T-helper 17 cell (primary cell): ENCODE measurements at regions not wholly inside any gene's neighbourhood (a gene's known extent, or its start where the extent isn't known, plus 50 kb on each side); places are given as distances from the start of the nearest gene placed in this dataset.
A peak's percentile ranks its signal among the peaks of the same experiment; 100 is the strongest.

Experiments
- ATAC-seq: fragments of 150-1000 bp; cut with Tn5 transposase; 2 replicates; pipeline ENCODE4 v1.10.0; 2021; ENCODE audit warnings: mild to moderate bottlenecking, moderate library complexity
- DNase-seq, 3 donors: peaks; one replicate each; pipeline versions ENCODE4 v3.0.0 to v3.0.0-alpha.2; 2020 to 2021
- H3K9me3 ChIP-seq: one replicate; pipeline ENCODE4 v1.7.0; 2013; ENCODE audit warnings: low read length, mild to moderate bottlenecking; ENCODE audit not compliant: control insufficient read depth, poor library complexity, severe bottlenecking
- H3K27ac Mint-ChIP-seq: one replicate; pipeline ENCODE4 v1.8.0; 2022; ENCODE audit warnings: mild to moderate bottlenecking, moderate library complexity, mixed read lengths
- H3K27me3 Mint-ChIP-seq: one replicate; pipeline ENCODE4 v1.8.0; 2022; ENCODE audit warnings: mixed read lengths
- H3K36me3 Mint-ChIP-seq: one replicate; pipeline ENCODE4 v1.8.0; 2022; ENCODE audit warnings: low read depth, mixed read lengths
- H3K4me1 Mint-ChIP-seq: one replicate; pipeline ENCODE4 v1.8.0; 2022; ENCODE audit warnings: mild to moderate bottlenecking, mixed read lengths
- H3K4me3 Mint-ChIP-seq: one replicate; pipeline ENCODE4 v1.8.0; 2022; ENCODE audit warnings: mild to moderate bottlenecking, moderate library complexity, mixed read lengths

DNA sequence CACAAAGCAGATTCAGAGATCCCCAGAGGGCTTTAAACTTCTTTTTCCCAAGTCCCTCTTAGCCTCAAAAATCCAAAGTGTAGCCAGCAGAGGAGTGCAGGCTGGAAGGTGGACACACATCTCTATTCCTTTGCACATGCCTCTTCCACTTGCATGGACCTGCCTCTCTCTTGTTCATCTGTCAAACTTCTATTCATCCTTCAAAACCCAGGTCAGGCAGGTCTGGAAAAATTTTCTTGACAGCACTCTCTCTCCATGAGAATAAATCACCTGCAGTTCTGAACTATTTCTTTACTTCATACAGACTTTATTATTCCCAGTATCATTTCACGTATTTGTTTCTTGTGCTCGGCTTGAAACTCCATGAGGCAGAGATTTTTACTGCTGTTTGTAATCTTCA is 127.5 kb downstream of the SS18 start:
- DNase-seq (no peak), ATAC-seq (no peak)
- H3K4me1 Mint-ChIP-seq = no peaks in the 10 kb centered on the region

DNA sequence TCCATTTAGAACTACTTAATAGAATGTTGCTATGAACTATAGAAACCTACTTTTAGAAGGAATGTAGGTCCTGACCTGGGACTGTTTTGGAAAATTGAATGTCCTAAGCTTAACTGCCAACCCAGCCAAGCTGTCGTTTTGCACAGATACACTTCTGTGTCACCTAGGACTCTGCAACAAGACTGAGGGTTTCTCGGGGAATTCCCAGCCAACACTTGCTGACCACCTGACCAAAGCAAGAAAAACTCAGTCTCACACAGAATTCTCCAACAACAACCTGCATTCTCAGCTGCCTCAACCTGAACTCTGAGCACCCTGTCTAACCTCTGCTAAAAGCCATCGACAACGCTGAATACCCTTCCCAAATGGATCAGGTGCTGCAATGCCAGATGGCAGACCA is 128.2 kb downstream of the SS18 start:
- Mint-ChIP-seq H3K4me1 (no peaks in the 10 kb centered on the region), H3K4me3 (no peak overlapping the region)
- peaks cover 2% of the 10 kb centered on the region for H3K9me3 ChIP-seq

More for the DNA sequence above, 127.5 kb downstream of the SS18 start:
- Mint-ChIP-seq H3K27ac (no peak overlapping the region), H3K27me3 (peaks cover 33% of the 10 kb centered on the region), H3K4me3 (no peak overlapping the region), H3K36me3 (peaks cover 5% of the 10 kb centered on the region)
- H3K9me3 ChIP-seq = peaks cover 2% of the 10 kb centered on the region

DNA sequence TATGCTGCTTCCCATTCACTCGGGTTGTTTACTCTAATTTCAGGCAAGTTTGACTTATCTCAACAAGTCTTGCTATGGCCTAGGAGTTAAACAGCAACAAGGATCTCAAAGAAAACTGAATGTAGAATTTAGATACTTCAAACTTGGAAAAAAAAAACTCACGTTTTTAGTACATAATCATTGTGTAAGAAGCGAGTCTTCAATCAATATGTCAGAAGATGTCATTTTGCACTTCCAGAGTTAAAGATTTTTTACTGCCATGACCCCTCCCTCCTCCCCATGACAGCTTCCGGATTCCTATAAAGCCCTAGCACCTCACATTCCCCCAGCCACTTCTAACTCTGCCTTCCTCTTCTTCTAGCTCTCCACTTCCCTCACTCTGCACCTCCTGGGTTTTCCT is 133.4 kb downstream of the SS18 start:
- Mint-ChIP-seq H3K27me3 (peaks cover 5% of the 10 kb centered on the region), H3K4me3 (no peak overlapping the region), H3K36me3 (peaks cover 6% of the 10 kb centered on the region), H3K27ac (no peak overlapping the region), H3K4me1 (peaks cover 14% of the 10 kb centered on the region)
- no peak for ATAC-seq
- DNase-seq = no peak
- H3K9me3 ChIP-seq = peaks cover 2% of the 10 kb centered on the region

More for the DNA sequence above, 128.2 kb downstream of the SS18 start:
- Mint-ChIP-seq H3K27me3 (peaks cover 33% of the 10 kb centered on the region), H3K27ac (no peak overlapping the region), H3K36me3 (peaks cover 5% of the 10 kb centered on the region)
- ATAC-seq = no peak
- no peak for DNase-seq

GRCh38 chr18:25953111-25953510 is 137.3 kb downstream of the SS18 start:
- Mint-ChIP-seq H3K27me3 (no peaks in the 10 kb centered on the region), H3K4me3 (peak overlapping the region; percentile 75), H3K36me3 (peaks cover 4% of the 10 kb centered on the region), H3K4me1 (peaks cover 15% of the 10 kb centered on the region), H3K27ac (peak overlapping the region; percentile 72)
- H3K9me3 ChIP-seq = no peaks in the 10 kb centered on the region
- ATAC-seq (no peak), DNase-seq (no peak)

DNA sequence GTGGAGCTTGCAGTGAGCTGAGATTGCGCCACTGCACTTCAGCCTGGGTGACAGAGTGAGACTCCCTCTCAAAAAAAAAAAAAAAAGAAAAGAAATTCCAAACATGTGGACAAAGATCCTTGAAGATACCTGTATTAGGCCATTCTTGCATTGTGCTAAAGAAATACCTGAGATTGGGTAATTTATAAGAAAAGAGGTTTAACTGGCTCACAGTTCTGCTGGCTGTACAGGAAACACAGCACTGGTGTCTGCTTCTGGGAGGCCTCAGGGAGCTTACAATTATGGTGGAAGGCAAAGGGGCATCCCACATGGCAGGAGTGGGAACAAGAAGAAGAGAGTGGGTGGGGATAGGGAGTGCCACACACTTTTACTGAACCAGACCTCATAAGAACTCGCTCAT is 140.1 kb downstream of the SS18 start:
- no peak overlapping the region for H3K4me3 Mint-ChIP-seq
- H3K4me1 Mint-ChIP-seq = peaks cover 12% of the 10 kb centered on the region
- DNase-seq = no peak
- ATAC-seq = no peak
- H3K27me3 Mint-ChIP-seq = no peaks in the 10 kb centered on the region
- H3K36me3 Mint-ChIP-seq = no peaks in the 10 kb centered on the region
- H3K27ac Mint-ChIP-seq = no peak overlapping the region
- H3K9me3 ChIP-seq = no peaks in the 10 kb centered on the region

DNA sequence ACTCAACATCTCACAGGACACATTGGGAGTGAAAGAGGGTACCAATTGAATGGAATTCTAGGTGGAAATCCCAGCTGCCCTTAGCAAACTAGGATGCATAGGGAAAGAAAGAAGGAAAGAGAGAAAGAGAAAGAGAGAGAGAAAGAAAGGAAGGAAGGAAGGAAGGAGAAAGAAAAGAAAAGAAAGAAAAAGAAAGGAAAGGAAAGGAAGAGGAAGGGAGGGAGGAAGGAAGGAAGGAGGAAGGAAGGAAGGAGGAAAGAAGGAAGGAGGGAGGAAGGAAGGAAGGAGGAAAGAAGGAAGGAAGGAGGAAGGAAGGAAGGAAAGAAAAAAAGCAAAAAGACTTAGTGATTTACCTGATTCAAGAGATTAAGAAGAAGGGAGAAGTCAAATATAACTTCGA is 143.9 kb downstream of the SS18 start:
- Mint-ChIP-seq H3K36me3 (no peaks in the 10 kb centered on the region), H3K4me1 (no peaks in the 10 kb centered on the region), H3K27ac (no peak overlapping the region), H3K27me3 (peaks cover 5% of the 10 kb centered on the region), H3K4me3 (no peak overlapping the region)
- DNase-seq (no peak), ATAC-seq (no peak)
- no peaks in the 10 kb centered on the region for H3K9me3 ChIP-seq

GRCh38 chr18:25935356-25935755 is 155.1 kb downstream of the SS18 start:
- H3K27ac Mint-ChIP-seq = no peak overlapping the region
- no peaks in the 10 kb centered on the region for H3K9me3 ChIP-seq
- no peaks in the 10 kb centered on the region for H3K36me3 Mint-ChIP-seq
- DNase-seq = no peak
- H3K27me3 Mint-ChIP-seq = peaks cover 31% of the 10 kb centered on the region
- H3K4me3 Mint-ChIP-seq = no peak overlapping the region
- H3K4me1 Mint-ChIP-seq = no peaks in the 10 kb centered on the region
- ATAC-seq = no peak

DNA sequence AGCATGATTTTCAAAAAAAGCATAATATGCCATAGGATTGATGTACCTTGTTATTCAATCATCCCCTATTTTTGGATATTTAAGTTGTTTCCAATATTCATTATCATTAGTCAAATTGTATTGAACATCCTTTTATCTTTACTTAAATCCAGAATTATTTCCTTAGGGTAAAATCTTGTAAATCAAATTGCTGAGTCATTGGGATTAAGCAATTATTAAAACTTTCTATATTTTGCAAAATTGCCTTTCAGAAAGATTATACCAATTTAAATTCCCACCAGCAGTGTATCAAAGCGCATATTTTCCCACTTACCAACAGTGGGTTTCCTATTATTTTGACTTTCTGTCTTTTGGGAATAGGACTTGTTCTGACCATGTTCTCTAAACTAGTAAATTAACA is 159.3 kb downstream of the SS18 start:
- DNase-seq = no peak
- H3K4me1 Mint-ChIP-seq = peaks cover 2% of the 10 kb centered on the region
- H3K36me3 Mint-ChIP-seq = no peaks in the 10 kb centered on the region
- peaks cover 38% of the 10 kb centered on the region for H3K27me3 Mint-ChIP-seq
- no peaks in the 10 kb centered on the region for H3K9me3 ChIP-seq
- H3K4me3 Mint-ChIP-seq = no peak overlapping the region
- no peak overlapping the region for H3K27ac Mint-ChIP-seq
- no peak for ATAC-seq

- Mint-ChIP-seq H3K4me1 (peaks cover 2% of the 10 kb centered on the region), H3K36me3 (no peaks in the 10 kb centered on the region), H3K4me3 (no peak overlapping the region), H3K27ac (no peak overlapping the region), H3K27me3 (peaks cover 32% of the 10 kb centered on the region)
- no peak for ATAC-seq
- no peaks in the 10 kb centered on the region for H3K9me3 ChIP-seq
- no peak for DNase-seq
Measured at GRCh38 chr18:25929787-25930186, 160.6 kb downstream of the SS18 start.

DNA sequence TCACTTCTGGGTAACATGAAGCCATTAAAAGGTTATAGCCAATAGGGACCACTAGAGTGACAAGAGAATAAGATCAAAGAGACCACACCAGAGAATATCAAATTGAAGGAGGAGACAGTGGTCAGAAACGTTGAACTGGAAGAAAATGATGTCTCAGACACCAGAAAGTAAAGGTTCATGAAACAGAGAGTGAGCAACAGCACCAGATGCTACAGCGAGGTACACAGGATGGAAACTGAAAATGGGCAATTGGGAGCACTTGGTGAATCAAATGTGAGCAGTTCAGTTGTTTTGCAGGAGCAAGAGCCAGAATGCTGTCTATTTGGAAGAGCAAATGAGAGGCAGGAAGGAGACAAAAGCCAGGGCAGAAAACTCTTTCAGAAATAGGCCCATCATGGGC is 162.6 kb downstream of the SS18 start:
- Mint-ChIP-seq H3K27ac (no peak overlapping the region), H3K4me3 (no peak overlapping the region), H3K27me3 (peaks cover 23% of the 10 kb centered on the region), H3K4me1 (peaks cover 2% of the 10 kb centered on the region), H3K36me3 (no peaks in the 10 kb centered on the region)
- no peak for ATAC-seq
- DNase-seq = no peak
- H3K9me3 ChIP-seq = no peaks in the 10 kb centered on the region

DNA sequence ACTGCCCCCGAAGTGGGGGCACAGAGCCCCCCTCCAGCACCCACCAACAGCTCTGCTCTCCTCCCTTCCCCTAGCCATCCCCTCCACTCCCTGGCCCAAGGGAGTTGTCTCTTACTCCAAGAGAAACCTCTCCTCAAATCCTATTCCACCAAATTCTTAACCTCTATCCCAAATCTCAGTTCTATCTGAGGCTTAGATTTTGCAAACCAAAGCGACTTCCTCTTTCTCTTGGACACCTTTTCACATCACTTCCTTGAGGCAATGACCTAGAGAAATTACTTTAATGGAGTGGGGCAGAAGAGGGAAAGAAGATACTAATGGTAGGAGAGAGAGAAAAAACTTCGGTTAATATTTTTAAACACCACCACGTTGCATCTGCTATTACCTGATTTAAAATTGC is 167.2 kb downstream of the SS18 start:
- Mint-ChIP-seq H3K36me3 (no peaks in the 10 kb centered on the region), H3K27me3 (peaks cover 4% of the 10 kb centered on the region), H3K4me3 (no peak overlapping the region), H3K4me1 (peaks cover 6% of the 10 kb centered on the region), H3K27ac (no peak overlapping the region)
- ATAC-seq (no peak), DNase-seq (no peak)
- no peaks in the 10 kb centered on the region for H3K9me3 ChIP-seq

GRCh38 chr18:25921677-25922421 is 168.6 kb downstream of the SS18 start:
- ATAC-seq = peak; percentile 57
- H3K27me3 Mint-ChIP-seq = peaks cover 12% of the 10 kb centered on the region

DNA sequence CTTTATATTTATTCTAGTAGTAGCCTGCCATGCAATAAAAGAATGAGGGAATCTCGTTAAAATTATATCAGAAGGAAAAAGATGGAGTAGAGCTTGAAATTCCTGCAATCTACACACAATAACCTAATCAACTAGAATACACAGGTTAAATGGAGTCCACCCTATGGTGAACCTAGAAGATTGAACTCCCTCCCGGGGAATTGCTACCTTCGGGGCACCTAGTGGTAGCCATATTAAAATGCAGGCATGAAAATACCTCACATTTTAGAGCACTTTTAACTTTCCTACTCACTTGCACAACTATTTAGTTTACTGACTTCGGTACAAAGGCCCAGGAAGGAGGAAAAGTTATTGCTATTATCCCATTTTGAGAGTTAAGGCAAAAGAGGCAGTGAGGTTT is 174.5 kb downstream of the SS18 start:
- H3K27ac Mint-ChIP-seq = no peak overlapping the region
- ATAC-seq (no peak), DNase-seq (no peak)

More at GRCh38 chr18:25921677-25922421, 168.6 kb downstream of the SS18 start:
- Mint-ChIP-seq H3K27ac (no peak overlapping the region), H3K4me1 (peaks cover 6% of the 10 kb centered on the region), H3K36me3 (no peaks in the 10 kb centered on the region), H3K4me3 (no peak overlapping the region)
- no peaks in the 10 kb centered on the region for H3K9me3 ChIP-seq
- DNase-seq = peak in 1 of 3 donors; percentile 17

GRCh38 chr18:25898965-25899364 is 191.4 kb downstream of the SS18 start:
- H3K9me3 ChIP-seq = no peaks in the 10 kb centered on the region
- Mint-ChIP-seq H3K27me3 (peaks cover 24% of the 10 kb centered on the region), H3K36me3 (no peaks in the 10 kb centered on the region), H3K27ac (no peak overlapping the region), H3K4me3 (no peak overlapping the region), H3K4me1 (peaks cover 3% of the 10 kb centered on the region)
- ATAC-seq (no peak), DNase-seq (no peak)

More for the DNA sequence above, 174.5 kb downstream of the SS18 start:
- H3K9me3 ChIP-seq = no peaks in the 10 kb centered on the region
- Mint-ChIP-seq H3K4me1 (no peaks in the 10 kb centered on the region), H3K4me3 (no peak overlapping the region), H3K36me3 (no peaks in the 10 kb centered on the region), H3K27me3 (peaks cover 19% of the 10 kb centered on the region)
